AG04449 (cell line): ENCODE measurements at regions not wholly inside any gene's neighbourhood (a gene's known extent, or its start where the extent isn't known, plus 50 kb on each side); places are given as distances from the start of the nearest gene placed in this dataset.

Source experiments
- CTCF ChIA-PET: fragments of 350-600 bp; formaldehyde crosslinking; extraction: SDS; loops from one replicate; lab custom pipeline; 2021; ENCODE audit warnings: antibody characterized with exemption; lab: Yijun Ruan, JAX
- POLR2A ChIA-PET: fragments of 400-600, 350-600 bp; formaldehyde crosslinking; extraction: SDS; loops from one replicate; lab custom pipeline; 2020; ENCODE audit warnings: antibody characterized with exemption, inconsistent platforms; lab: Yijun Ruan, JAX
- DNase-seq: peaks from one replicate; pipeline ENCODE4 v3.0.0-alpha.2; 2010; ENCODE audit warnings: low read depth, low spot score
- H3K4me3 ChIP-seq: 2 replicates; pipeline ENCODE4 v1.5.1; 2011; ENCODE audit warnings: low read depth, mild to moderate bottlenecking, control low read depth, low read length
- CTCF ChIP-seq: IDR thresholded peaks from one replicate; pipeline ENCODE4 v1.5.1; 2011; ENCODE audit warnings: mild to moderate bottlenecking, moderate library complexity, low read length, control low read depth, inconsistent platforms; ENCODE audit not compliant: insufficient read depth; ENCODE audit errors: missing control alignments

- DNase-seq: no peak
- no peak overlapping the region for H3K4me3 ChIP-seq
- POLR2A ChIA-PET: no interaction called here
- CTCF ChIA-PET: no interaction called here
- TF ChIP-seq CTCF: no peak
These were observed 60.3 kb downstream of the SEC61B start for GRCh38 chr9:99282406-99282805.

GRCh38 chr9:99285965-99286364, 63.9 kb downstream of the SEC61B start:
- POLR2A ChIA-PET: no interaction called here
- no peak for DNase-seq
- TF ChIP-seq CTCF: no peak
- CTCF ChIA-PET: interaction anchor here (1.2 kb wide), 1 partner anchor 20 kb away, joined by 3 read pairs; no protein-coding TSS in a partner anchor
- H3K4me3 ChIP-seq: no peak overlapping the region

- TF ChIP-seq CTCF: no peak
- ChIA-PET CTCF (interaction anchor here (1.1 kb wide), 1 partner anchor 101 kb away, joined by 3 read pairs; no protein-coding TSS in a partner anchor), POLR2A (no interaction called here)
- no peak for DNase-seq
- no peak overlapping the region for H3K4me3 ChIP-seq
These were observed 64.5 kb downstream of the SEC61B start for GRCh38 chr9:99286536-99286935.

- DNase-seq: no peak
- ChIA-PET POLR2A (no interaction called here), CTCF (interaction anchor here (1.1 kb wide), 1 partner anchor 103 kb away, joined by 3 read pairs; no protein-coding TSS in a partner anchor)
- no peak for TF ChIP-seq CTCF
- H3K4me3 ChIP-seq: no peak overlapping the region
These were observed 65.6 kb downstream of the SEC61B start for GRCh38 chr9:99287641-99288040.

- POLR2A ChIA-PET: no interaction called here
- CTCF ChIA-PET: interaction anchor here (0.7 to 1.0 kb wide), 2 partner anchors 10 to 23 kb away, joined by 3 to 4 read pairs; no protein-coding TSS in a partner anchor
- TF ChIP-seq CTCF: no peak
- H3K4me3 ChIP-seq: no peak overlapping the region
- DNase-seq: no peak
These were observed 66.7 kb downstream of the SEC61B start for GRCh38 chr9:99288830-99289229.

GRCh38 chr9:99294850-99295461, 72.9 kb downstream of the SEC61B start:
- no peak overlapping the region for H3K4me3 ChIP-seq
- DNase-seq: no peak
- TF ChIP-seq CTCF: no peak
- ChIA-PET POLR2A (no interaction called here), CTCF (no interaction called here)
